Panc1 (cell line): ENCODE measurements at regions not wholly inside any gene's neighbourhood (a gene's known extent, or its start where the extent isn't known, plus 50 kb on each side); places are given as distances from the start of the nearest gene placed in this dataset.

Experiments
- ATAC-seq: fragments of 200-7000 bp; cut with Tn5 transposase; 2 replicates; pipeline ENCODE4 v1.9.1; 2020; ENCODE audit warnings: mild to moderate bottlenecking, moderate library complexity
- BruUV-seq: library from RNA; stranded (reverse); fragments of 400-500 nt; replicated peaks from 2 replicates; lab custom pipeline; 2021; lab: Mats Ljungman, UMichigan
- CTCF ChIA-PET: fragments of 300-600 bp; sonication (Branson Sonifier 250); formaldehyde crosslinking; loops from one replicate; lab custom pipeline; 2022; ENCODE audit warnings: antibody characterized with exemption; lab: Charles Lee
- POLR2A ChIA-PET: fragments of 300-600 bp; sonication (Branson Sonifier 250); formaldehyde crosslinking; loops from one replicate; lab custom pipeline; 2022; ENCODE audit warnings: antibody characterized with exemption; lab: Charles Lee
- DNase-seq: peaks from one replicate; pipeline ENCODE4 v3.0.0-alpha.2; 2010; ENCODE audit warnings: low read depth, low spot score
- H3K27ac ChIP-seq: 2 replicates; pipeline ENCODE4 v1.5.1; 2011; ENCODE audit warnings: mild to moderate bottlenecking, low read length, inconsistent platforms
- H3K27me3 ChIP-seq: fragments of 200-500 bp; sonication (Bioruptor generic); 2 replicates; pipeline ENCODE4 v1.6.0; 2014; ENCODE audit warnings: low read length, inconsistent platforms; ENCODE audit not compliant: control insufficient read depth, insufficient read depth
- H3K36me3 ChIP-seq: fragments of 200-500 bp; sonication (Bioruptor generic); 2 replicates; pipeline ENCODE4 v1.5.1; 2014; ENCODE audit warnings: inconsistent platforms, mild to moderate bottlenecking, low read length, moderate library complexity; ENCODE audit not compliant: control insufficient read depth, insufficient read depth
- H3K4me1 ChIP-seq: 2 replicates; pipeline ENCODE4 v1.5.1; 2011; ENCODE audit warnings: inconsistent platforms, mild to moderate bottlenecking, low read length, moderate library complexity; ENCODE audit not compliant: control insufficient read depth, insufficient read depth
- H3K4me3 ChIP-seq, 2 experiments: 2 replicates each; pipeline ENCODE4 v1.5.1; 2011 to 2012; ENCODE audit warnings: low read depth in 2 of 2, low read length in 2 of 2, mild to moderate bottlenecking in 2 of 2, inconsistent platforms in 1 of 2, moderate library complexity in 1 of 2
- H3K9me3 ChIP-seq: fragments of 200-500 bp; sonication (Bioruptor generic); 2 replicates; pipeline ENCODE4 v1.5.1; 2014; ENCODE audit warnings: low read depth, mild to moderate bottlenecking, inconsistent platforms, low read length, moderate library complexity; ENCODE audit not compliant: control insufficient read depth, insufficient read depth
- CTCF ChIP-seq: fragments of 450-650 bp; IDR thresholded peaks from 2 replicates; pipeline ENCODE4 v1.5.1; 2017; ENCODE audit warnings: mild to moderate bottlenecking
- POLR2AphosphoS5 ChIP-seq: IDR thresholded peaks from 2 replicates; pipeline ENCODE4 v1.6.1; 2012; ENCODE audit warnings: mild to moderate bottlenecking, low read depth, low read length, moderate library complexity
- SIN3A ChIP-seq: IDR thresholded peaks from 2 replicates; pipeline ENCODE4 v1.6.1; 2012; ENCODE audit warnings: low read depth, mild to moderate bottlenecking, low read length, moderate library complexity, borderline replicate concordance; ENCODE audit not compliant: insufficient read depth
- TCF7L2 ChIP-seq: IDR thresholded peaks from 2 replicates; pipeline ENCODE4 v1.6.1; 2011; ENCODE audit warnings: mild to moderate bottlenecking, low read depth, low read length, inconsistent platforms
- in situ Hi-C: cut with HindIII; loops from 2 replicates; pipeline ENCODE4 v1.10.0; 2016; ENCODE audit warnings: low sequenced_read_pairs, low pct_unique_long_range_greater_than_20kb
- intact Hi-C: fragments of 100-400 bp; cut with micrococcal nuclease; formaldehyde crosslinking; loops from one replicate; pipeline ENCODE4 v1.10.0; 2022; ENCODE audit not compliant: unreplicated experiment
- TF ChIP-seq, protein P1 (sequence below), 2 experiments: IDR thresholded peaks; 2 replicates each; pipeline ENCODE4 v1.6.1; 2011 to 2012; ENCODE audit warnings: low read depth in 2 of 2, control low read depth in 1 of 2, low read length in 1 of 2, mild to moderate bottlenecking in 1 of 2, moderate library complexity in 1 of 2; ENCODE audit not compliant: insufficient read depth in 1 of 2

- H3K36me3 ChIP-seq: no peaks in the 10 kb centered on the region
- intact Hi-C loops: no loop called here
- no peak overlapping the region for H3K4me3 ChIP-seq
- no peaks in the 10 kb centered on the region for H3K27me3 ChIP-seq
- no peak overlapping the region for H3K27ac ChIP-seq
- no TSS peak for BruUV-seq
- in situ Hi-C loops: no loop called here
- CTCF ChIA-PET: no interaction called here
- TF ChIP-seq SIN3A (no peak), CTCF (no peak), POLR2AphosphoS5 (no peak), TCF7L2 (no peak)
- TF ChIP-seq, protein P1, sequence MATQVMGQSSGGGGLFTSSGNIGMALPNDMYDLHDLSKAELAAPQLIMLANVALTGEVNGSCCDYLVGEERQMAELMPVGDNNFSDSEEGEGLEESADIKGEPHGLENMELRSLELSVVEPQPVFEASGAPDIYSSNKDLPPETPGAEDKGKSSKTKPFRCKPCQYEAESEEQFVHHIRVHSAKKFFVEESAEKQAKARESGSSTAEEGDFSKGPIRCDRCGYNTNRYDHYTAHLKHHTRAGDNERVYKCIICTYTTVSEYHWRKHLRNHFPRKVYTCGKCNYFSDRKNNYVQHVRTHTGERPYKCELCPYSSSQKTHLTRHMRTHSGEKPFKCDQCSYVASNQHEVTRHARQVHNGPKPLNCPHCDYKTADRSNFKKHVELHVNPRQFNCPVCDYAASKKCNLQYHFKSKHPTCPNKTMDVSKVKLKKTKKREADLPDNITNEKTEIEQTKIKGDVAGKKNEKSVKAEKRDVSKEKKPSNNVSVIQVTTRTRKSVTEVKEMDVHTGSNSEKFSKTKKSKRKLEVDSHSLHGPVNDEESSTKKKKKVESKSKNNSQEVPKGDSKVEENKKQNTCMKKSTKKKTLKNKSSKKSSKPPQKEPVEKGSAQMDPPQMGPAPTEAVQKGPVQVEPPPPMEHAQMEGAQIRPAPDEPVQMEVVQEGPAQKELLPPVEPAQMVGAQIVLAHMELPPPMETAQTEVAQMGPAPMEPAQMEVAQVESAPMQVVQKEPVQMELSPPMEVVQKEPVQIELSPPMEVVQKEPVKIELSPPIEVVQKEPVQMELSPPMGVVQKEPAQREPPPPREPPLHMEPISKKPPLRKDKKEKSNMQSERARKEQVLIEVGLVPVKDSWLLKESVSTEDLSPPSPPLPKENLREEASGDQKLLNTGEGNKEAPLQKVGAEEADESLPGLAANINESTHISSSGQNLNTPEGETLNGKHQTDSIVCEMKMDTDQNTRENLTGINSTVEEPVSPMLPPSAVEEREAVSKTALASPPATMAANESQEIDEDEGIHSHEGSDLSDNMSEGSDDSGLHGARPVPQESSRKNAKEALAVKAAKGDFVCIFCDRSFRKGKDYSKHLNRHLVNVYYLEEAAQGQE (IDR thresholded peaks at IDR 0.05; ENCODE audit: insufficient read depth in 1 of 2, low read depth in 2 of 2, low read length in 1 of 2): no peak
- H3K4me1 ChIP-seq: no peaks in the 10 kb centered on the region
- ATAC-seq (no peak), DNase-seq (no peak)
- H3K9me3 ChIP-seq: no peaks in the 10 kb centered on the region
- POLR2A ChIA-PET: no interaction called here
Observed at GRCh38 chr6:140825731-140826130, 1307.0 kb upstream of the GJE1 start.

GRCh38 chr6:140824595-140824994, 1308.1 kb upstream of the GJE1 start:
- CTCF ChIA-PET: no interaction called here
- Histone ChIP-seq H3K4me3 (no peak overlapping the region), H3K27ac (no peak overlapping the region), H3K27me3 (no peaks in the 10 kb centered on the region), H3K9me3 (no peaks in the 10 kb centered on the region), H3K4me1 (no peaks in the 10 kb centered on the region), H3K36me3 (no peaks in the 10 kb centered on the region)
- BruUV-seq: no TSS peak
- in situ Hi-C loops (no loop called here), intact Hi-C loops (no loop called here)
- POLR2A ChIA-PET: no interaction called here
- no peak for DNase-seq
- no peak for TF ChIP-seq SIN3A
- no peak for TF ChIP-seq CTCF
- TF ChIP-seq TCF7L2: no peak
- TF ChIP-seq, protein P1 (IDR thresholded peaks at IDR 0.05; ENCODE audit: insufficient read depth in 1 of 2, low read depth in 2 of 2, low read length in 1 of 2): no peak
- TF ChIP-seq POLR2AphosphoS5: no peak
- no peak for ATAC-seq
